ENCODE measurements at regions not wholly inside any gene's neighbourhood (a gene's known extent, or its start where the extent isn't known, plus 50 kb on each side); places are given as distances from the start of the nearest gene placed in this dataset.

DNA sequence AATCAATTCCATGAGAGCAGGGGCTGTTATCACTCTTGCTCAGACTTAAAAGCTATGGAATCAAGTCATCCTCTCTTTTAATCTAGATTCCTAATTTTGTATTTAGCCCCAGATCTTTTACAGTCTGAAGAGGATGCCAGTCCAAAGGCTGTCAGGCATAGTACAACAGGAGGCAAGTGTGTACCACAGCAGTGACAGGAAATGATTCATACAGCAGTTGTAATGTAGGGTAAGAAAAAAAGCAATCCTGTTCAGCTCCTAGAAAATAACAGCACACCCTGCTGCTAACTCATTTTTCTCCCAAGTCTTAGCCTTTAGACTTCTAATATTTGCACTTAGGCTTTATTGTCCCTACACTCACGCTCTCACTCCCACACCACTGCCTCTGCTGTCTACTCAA is 127.8 kb upstream of the SYT4 start:
- TF ChIP-seq, protein P1, sequence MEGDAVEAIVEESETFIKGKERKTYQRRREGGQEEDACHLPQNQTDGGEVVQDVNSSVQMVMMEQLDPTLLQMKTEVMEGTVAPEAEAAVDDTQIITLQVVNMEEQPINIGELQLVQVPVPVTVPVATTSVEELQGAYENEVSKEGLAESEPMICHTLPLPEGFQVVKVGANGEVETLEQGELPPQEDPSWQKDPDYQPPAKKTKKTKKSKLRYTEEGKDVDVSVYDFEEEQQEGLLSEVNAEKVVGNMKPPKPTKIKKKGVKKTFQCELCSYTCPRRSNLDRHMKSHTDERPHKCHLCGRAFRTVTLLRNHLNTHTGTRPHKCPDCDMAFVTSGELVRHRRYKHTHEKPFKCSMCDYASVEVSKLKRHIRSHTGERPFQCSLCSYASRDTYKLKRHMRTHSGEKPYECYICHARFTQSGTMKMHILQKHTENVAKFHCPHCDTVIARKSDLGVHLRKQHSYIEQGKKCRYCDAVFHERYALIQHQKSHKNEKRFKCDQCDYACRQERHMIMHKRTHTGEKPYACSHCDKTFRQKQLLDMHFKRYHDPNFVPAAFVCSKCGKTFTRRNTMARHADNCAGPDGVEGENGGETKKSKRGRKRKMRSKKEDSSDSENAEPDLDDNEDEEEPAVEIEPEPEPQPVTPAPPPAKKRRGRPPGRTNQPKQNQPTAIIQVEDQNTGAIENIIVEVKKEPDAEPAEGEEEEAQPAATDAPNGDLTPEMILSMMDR (IDR thresholded peaks at IDR 0.05; ENCODE audit: insufficient read depth, low read length) = no peak
- TF ChIP-seq, protein P2, sequence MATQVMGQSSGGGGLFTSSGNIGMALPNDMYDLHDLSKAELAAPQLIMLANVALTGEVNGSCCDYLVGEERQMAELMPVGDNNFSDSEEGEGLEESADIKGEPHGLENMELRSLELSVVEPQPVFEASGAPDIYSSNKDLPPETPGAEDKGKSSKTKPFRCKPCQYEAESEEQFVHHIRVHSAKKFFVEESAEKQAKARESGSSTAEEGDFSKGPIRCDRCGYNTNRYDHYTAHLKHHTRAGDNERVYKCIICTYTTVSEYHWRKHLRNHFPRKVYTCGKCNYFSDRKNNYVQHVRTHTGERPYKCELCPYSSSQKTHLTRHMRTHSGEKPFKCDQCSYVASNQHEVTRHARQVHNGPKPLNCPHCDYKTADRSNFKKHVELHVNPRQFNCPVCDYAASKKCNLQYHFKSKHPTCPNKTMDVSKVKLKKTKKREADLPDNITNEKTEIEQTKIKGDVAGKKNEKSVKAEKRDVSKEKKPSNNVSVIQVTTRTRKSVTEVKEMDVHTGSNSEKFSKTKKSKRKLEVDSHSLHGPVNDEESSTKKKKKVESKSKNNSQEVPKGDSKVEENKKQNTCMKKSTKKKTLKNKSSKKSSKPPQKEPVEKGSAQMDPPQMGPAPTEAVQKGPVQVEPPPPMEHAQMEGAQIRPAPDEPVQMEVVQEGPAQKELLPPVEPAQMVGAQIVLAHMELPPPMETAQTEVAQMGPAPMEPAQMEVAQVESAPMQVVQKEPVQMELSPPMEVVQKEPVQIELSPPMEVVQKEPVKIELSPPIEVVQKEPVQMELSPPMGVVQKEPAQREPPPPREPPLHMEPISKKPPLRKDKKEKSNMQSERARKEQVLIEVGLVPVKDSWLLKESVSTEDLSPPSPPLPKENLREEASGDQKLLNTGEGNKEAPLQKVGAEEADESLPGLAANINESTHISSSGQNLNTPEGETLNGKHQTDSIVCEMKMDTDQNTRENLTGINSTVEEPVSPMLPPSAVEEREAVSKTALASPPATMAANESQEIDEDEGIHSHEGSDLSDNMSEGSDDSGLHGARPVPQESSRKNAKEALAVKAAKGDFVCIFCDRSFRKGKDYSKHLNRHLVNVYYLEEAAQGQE (IDR thresholded peaks at IDR 0.05; ENCODE audit: insufficient replicate concordance, low read depth) = no peak

All from HL-60 (cell line).